ENCODE measurements at regions not wholly inside any gene's neighbourhood (a gene's known extent, or its start where the extent isn't known, plus 50 kb on each side); places are given as distances from the start of the nearest gene placed in this dataset.

DNA sequence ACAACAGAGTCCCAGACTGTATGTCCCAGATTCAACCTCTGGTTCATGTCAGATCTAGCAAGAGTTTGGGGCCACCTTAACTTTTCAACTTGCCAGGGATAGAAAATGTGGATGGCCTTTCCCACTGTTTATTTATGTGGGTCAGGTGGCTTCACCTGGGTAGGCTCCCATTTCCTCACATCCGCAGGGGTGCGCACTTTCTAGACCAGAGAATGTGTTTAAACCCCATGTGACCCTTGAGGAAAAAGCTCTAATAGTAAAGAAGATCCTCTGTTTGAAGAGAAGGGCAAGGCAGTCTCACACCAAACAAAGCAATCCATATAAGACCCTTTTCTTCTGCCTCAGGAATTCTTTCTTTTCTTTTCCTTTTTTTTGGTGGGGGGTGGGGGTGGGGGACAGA, 167.2 kb upstream of the TSC22D2 start:
- TF ChIP-seq, protein P1, sequence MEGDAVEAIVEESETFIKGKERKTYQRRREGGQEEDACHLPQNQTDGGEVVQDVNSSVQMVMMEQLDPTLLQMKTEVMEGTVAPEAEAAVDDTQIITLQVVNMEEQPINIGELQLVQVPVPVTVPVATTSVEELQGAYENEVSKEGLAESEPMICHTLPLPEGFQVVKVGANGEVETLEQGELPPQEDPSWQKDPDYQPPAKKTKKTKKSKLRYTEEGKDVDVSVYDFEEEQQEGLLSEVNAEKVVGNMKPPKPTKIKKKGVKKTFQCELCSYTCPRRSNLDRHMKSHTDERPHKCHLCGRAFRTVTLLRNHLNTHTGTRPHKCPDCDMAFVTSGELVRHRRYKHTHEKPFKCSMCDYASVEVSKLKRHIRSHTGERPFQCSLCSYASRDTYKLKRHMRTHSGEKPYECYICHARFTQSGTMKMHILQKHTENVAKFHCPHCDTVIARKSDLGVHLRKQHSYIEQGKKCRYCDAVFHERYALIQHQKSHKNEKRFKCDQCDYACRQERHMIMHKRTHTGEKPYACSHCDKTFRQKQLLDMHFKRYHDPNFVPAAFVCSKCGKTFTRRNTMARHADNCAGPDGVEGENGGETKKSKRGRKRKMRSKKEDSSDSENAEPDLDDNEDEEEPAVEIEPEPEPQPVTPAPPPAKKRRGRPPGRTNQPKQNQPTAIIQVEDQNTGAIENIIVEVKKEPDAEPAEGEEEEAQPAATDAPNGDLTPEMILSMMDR (IDR thresholded peaks at IDR 0.05): no peak
- TF ChIP-seq EZH2 (IDR thresholded peaks at IDR 0.05; ENCODE audit: borderline replicate concordance, insufficient read depth, low read depth, low read length, poor library complexity, severe bottlenecking): no peak
